Psoas muscle (tissue), 7 donors: ENCODE measurements at regions not wholly inside any gene's neighbourhood (a gene's known extent, or its start where the extent isn't known, plus 50 kb on each side); places are given as distances from the start of the nearest gene placed in this dataset.

Experiments
- ATAC-seq, 4 donors: fragments of 200-7000 bp; cut with Tn5 transposase; one replicate each; pipeline ENCODE4 v1.9.1; 2020; ENCODE audit warnings: moderate library complexity in 3 of 4, mild to moderate bottlenecking in 2 of 4
- DNase-seq, 2 donors: peaks; one replicate each; pipeline ENCODE4 v3.0.0-alpha.2; 2020
- H3K27ac ChIP-seq: fragments of 200-600 bp; one replicate; pipeline ENCODE4 v1.8.0; 2022
- H3K27me3 ChIP-seq, 3 donors: fragments of 200-600 bp in 1 of 3; one replicate each; pipeline versions ENCODE4 v1.6.1 to v1.8.0; 2013 to 2022; ENCODE audit warnings: low read length in 2 of 3, mild to moderate bottlenecking in 2 of 3, moderate library complexity in 1 of 3; ENCODE audit not compliant: insufficient read depth in 3 of 3
- H3K36me3 ChIP-seq, 2 donors: fragments of 200-600 bp in 1 of 2; one replicate each; pipeline versions ENCODE4 v1.6.1 to v1.8.0; 2013 to 2022; ENCODE audit warnings: low read depth in 1 of 2, mild to moderate bottlenecking in 1 of 2, moderate library complexity in 1 of 2; ENCODE audit not compliant: insufficient read depth in 1 of 2
- H3K4me1 ChIP-seq: fragments of 200-600 bp; one replicate; pipeline ENCODE4 v1.8.0; 2022
- H3K4me3 ChIP-seq: fragments of 200-600 bp; one replicate; pipeline ENCODE4 v1.8.0; 2022; ENCODE audit warnings: mild to moderate bottlenecking
- H3K9me3 ChIP-seq: fragments of 200-600 bp; one replicate; pipeline ENCODE4 v1.8.0; 2022
- CTCF ChIP-seq: fragments of 200-600 bp; IDR thresholded peaks from one replicate; pipeline ENCODE4 v1.8.0; 2022; ENCODE audit warnings: antibody characterized with exemption
- WGBS, 3 donors: extraction: QIAGEN DNeasy Blood & Tissue Kit; methylation state at CpG; one replicate each; pipeline versions ENCODE4 v1.1.6 to v1.1.7; 2013; 5-methylcytosine and 5-hydroxymethylcytosine counted together
- intact Hi-C, 2 donors: fragments of 100-400 bp; cut with DNase I; formaldehyde crosslinking; loops; one replicate each; pipeline versions ENCODE4 v1.11.0 to v1.14.2; 2022
- donor health status: healthy with polysubstance abuse.
- donor health status: DM: no; HTN: no; CAD: no; lungs with moderate emphysema.
- donor health status: Bipolar disorder and iron deficiency.
- donor health status: healthy.
- donor health status: DM: yes; HTN: yes; CAD: no.
- donor health status: DM: no; HTN: no; CAD: no.
- donor health status: DM: yes; HTN: yes; CAD: no.

- no peak for DNase-seq
- TF ChIP-seq CTCF, result no peak
- H3K27me3 ChIP-seq, result no peaks in the 10 kb centered on the region
- H3K4me3 ChIP-seq, result no peak overlapping the region
- peaks cover 5% of the 10 kb centered on the region for H3K4me1 ChIP-seq
- intact Hi-C loops, result no loop called here
- H3K36me3 ChIP-seq, result no peaks in the 10 kb centered on the region
- no peak for ATAC-seq
- 44 to 67% (median 44%) methylated on average over 1 of the region's 1 CpG for WGBS, 3 donors
- H3K9me3 ChIP-seq, result no peaks in the 10 kb centered on the region
- H3K27ac ChIP-seq, result no peak overlapping the region
Measured at GRCh38 chr5:37989884-37990283, 150.0 kb upstream of the GDNF start.

GRCh38 chr5:37988454-37989046, 148.7 kb upstream of the GDNF start:
- no peak for TF ChIP-seq CTCF
- intact Hi-C loops, result no loop called here
- Histone ChIP-seq H3K9me3 (no peaks in the 10 kb centered on the region), H3K4me1 (peaks cover 5% of the 10 kb centered on the region), H3K4me3 (no peak overlapping the region), H3K27me3 (no peaks in the 10 kb centered on the region), H3K27ac (no peak overlapping the region), H3K36me3 (no peaks in the 10 kb centered on the region)
- WGBS, 3 donors, result 69 to 75% (median 73%) methylated on average over 1 of the region's 1 CpG
- ATAC-seq (no peak), DNase-seq (no peak)

- H3K36me3 ChIP-seq, result no peaks in the 10 kb centered on the region
- peaks cover 5% of the 10 kb centered on the region for H3K4me1 ChIP-seq
- ATAC-seq (no peak), DNase-seq (no peak)
- WGBS, 3 donors, result 73 to 87% (median 85%) methylated on average over 1 of the region's 1 CpG
- H3K9me3 ChIP-seq, result no peaks in the 10 kb centered on the region
- no peaks in the 10 kb centered on the region for H3K27me3 ChIP-seq
- no peak for TF ChIP-seq CTCF
- no peak overlapping the region for H3K27ac ChIP-seq
- H3K4me3 ChIP-seq, result no peak overlapping the region
- intact Hi-C loops, result no loop called here
Measured at GRCh38 chr5:37984300-37984699, 144.5 kb upstream of the GDNF start.

GRCh38 chr5:37983463-37983862, 143.6 kb upstream of the GDNF start:
- Histone ChIP-seq H3K4me3 (no peak overlapping the region), H3K9me3 (no peaks in the 10 kb centered on the region), H3K36me3 (no peaks in the 10 kb centered on the region), H3K4me1 (peaks cover 5% of the 10 kb centered on the region), H3K27me3 (no peaks in the 10 kb centered on the region), H3K27ac (no peak overlapping the region)
- TF ChIP-seq CTCF, result no peak
- ATAC-seq (no peak), DNase-seq (no peak)
- intact Hi-C loops, result no loop called here
- 45 to 53% (median 50%) methylated on average over 2 of the region's 2 CpGs for WGBS, 3 donors

GRCh38 chr5:37979559-37979958, 139.7 kb upstream of the GDNF start:
- ATAC-seq (no peak), DNase-seq (no peak)
- 67 to 79% (median 74%) methylated on average over 1 of the region's 1 CpG for WGBS, 3 donors
- Histone ChIP-seq H3K4me1 (no peaks in the 10 kb centered on the region), H3K27me3 (peaks cover 0 to 2% (median 0%) of the 10 kb centered on the region in 3 donors), H3K4me3 (no peak overlapping the region), H3K27ac (no peak overlapping the region), H3K36me3 (no peaks in the 10 kb centered on the region), H3K9me3 (no peaks in the 10 kb centered on the region)
- intact Hi-C loops, result no loop called here
- no peak for TF ChIP-seq CTCF
